ENCODE measurements at regions not wholly inside any gene's neighbourhood (a gene's known extent, or its start where the extent isn't known, plus 50 kb on each side); places are given as distances from the start of the nearest gene placed in this dataset.

- no peak for TF ChIP-seq POLR2A (IDR thresholded peaks at IDR 0.05)
- TF ChIP-seq CTCF (IDR thresholded peaks at IDR 0.05) = no peak
- TF ChIP-seq POLR2AphosphoS5 (IDR thresholded peaks at IDR 0.05) = no peak
These were observed 129.9 kb downstream of the INHBA start for GRCh38 chr7:41573015-41573414.
